NCI-H146 treated with DMSO at 0.1 percent for 48 hours (cell line): ENCODE measurements at regions not wholly inside any gene's neighbourhood (a gene's known extent, or its start where the extent isn't known, plus 50 kb on each side); places are given as distances from the start of the nearest gene placed in this dataset.

Source experiments
- DNase-seq: peaks from one replicate; lab custom pipeline; 2025; ENCODE audit not compliant: unreplicated experiment; lab: John Stamatoyannopoulos, UW

GRCh38 chr19:29420482-29421195 lies 105.2 kb upstream of the VSTM2B start:
- DNase-seq = no peak

- DNase-seq = no peak
These were observed 104.6 kb upstream of the VSTM2B start for GRCh38 chr19:29421196-29421545.

GRCh38 chr19:29422047-29422446 lies 103.7 kb upstream of the VSTM2B start:
- no peak for DNase-seq

DNA sequence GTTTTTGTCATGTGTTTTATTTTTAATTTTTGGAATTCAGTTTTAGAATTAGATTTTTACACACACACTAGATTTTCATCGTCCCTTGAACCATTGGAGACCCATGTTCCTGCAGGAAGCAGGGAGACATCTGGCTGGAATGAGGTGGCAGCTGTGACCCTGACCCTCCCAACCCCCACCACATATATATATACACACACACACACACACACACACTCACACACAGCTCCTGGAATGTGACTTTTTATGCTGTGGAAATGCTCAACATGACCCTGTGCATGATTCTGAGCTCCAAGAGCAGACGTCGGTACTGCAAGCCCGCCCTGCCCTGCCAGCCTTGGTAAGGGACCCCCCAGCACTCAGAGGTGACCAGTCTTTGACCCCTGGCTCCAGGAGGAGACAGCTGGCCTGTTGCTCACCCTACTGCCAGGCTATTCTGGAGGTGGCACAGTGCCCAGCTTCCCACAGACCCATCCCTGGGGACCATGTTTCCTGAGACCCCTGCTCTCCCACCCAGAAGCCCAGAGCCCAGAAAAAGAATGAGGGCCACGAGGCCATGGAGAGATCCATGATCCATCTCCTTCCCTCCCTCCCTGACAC lies 103.2 kb upstream of the VSTM2B start:
- no peak for DNase-seq

GRCh38 chr19:29428071-29428470 lies 97.7 kb upstream of the VSTM2B start:
- no peak for DNase-seq

DNA sequence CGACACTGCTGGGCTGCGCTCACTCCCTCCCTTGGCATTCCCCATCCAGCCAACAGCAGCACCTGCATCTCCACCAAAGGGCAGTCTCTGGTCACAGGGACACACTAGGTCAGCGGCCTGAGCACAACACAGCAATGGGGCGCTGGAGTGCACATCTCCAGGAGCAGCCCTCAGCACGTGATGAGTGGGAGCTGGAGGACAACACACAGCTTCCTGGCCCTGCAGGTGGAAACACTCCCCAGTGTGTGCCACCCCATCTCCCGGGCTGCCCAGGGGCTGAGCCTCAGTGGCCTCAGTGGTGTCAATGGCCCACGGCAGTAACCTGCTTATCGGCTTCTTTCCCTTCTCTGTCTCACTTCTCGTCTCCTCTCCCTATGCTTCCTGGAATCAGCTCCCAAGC lies 96.8 kb upstream of the VSTM2B start:
- DNase-seq = no peak

GRCh38 chr19:29429581-29429980 lies 96.2 kb upstream of the VSTM2B start:
- no peak for DNase-seq

DNA sequence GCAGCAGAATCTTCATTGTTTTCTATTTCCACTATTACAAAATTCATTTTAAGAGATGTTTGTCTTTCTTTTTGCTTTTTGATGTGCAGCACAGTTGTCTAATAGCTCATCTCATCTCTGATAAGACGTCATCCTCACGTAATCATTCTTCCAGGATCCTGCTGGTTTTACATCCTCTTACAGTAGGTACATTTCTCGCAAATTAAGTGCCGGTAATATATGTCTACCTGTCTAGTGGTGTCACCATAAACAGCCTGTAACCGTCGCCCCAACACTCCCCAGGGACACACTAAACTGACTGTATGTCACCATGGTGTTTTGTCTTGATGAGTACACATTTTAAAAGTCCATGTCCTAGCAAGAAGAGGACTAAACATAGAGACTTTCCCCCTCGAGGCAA lies 94.5 kb upstream of the VSTM2B start:
- DNase-seq = no peak

DNA sequence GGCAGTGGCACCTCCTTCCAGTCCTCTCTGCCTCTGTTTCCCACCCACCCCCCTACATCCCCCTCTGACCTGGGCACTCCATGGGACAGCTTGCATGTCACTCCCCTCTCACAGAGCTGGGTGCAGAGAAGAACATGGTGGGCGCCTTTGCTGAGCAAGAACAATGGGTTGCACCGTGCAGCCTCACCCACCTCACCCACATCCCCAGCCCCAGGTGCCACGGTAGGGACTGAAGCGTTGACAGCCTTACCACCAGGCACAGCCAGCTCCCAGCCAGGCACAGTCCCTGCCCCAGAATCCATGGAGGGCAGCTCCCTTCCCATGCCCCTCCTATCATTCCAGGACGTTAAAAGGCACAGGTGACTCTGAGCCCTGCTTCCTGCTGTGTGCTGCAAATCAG lies 93.1 kb upstream of the VSTM2B start:
- no peak for DNase-seq

DNA sequence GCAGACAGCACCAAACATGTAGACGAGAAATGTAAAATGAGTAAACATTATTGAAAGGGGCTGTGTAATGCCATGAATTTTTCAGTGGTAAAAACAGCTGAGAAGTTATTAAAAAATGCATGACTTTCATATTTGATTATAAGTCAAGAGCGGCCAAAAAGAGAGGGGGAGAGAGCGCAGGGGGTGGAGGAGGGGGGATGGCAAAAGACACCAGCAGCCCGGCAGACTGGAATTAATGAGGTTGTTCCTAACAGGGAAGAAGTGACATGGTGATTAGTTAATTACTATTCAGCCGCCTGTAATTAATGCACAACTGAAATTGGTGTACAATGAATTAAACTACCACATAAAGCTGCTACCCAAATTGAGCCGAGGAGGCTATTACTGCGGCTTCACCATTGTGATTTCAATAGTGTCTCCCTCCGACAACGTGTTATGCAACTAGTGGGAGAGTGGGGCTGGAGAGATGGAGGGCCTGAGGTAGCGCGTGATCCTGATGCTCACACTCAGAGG lies 89.1 kb upstream of the VSTM2B start:
- DNase-seq = no peak

- no peak for DNase-seq
These were observed 86.8 kb upstream of the VSTM2B start for GRCh38 chr19:29439021-29439420.

GRCh38 chr19:29439688-29440550 lies 85.9 kb upstream of the VSTM2B start:
- DNase-seq = no peak

DNA sequence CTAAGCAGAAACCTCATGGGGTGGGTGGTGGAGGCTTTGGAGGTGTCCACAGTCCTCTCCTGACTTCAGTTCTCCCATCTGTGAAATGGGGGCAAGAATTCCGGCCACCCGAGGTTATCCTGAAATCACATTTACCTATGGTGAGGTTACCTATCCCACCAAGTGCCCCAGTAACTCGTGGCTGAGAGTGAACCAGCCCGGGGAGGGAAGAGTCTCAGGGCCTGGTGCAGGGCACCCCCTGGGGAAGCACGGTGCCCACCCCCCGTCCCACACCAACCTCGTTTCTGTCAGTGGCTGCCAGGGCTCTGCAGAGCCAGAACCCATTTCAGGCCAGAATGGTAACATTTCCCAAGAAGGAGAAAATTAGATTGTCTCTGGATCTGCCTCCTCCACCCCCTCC lies 83.7 kb upstream of the VSTM2B start:
- DNase-seq = no peak

GRCh38 chr19:29442910-29443309 lies 82.9 kb upstream of the VSTM2B start:
- no peak for DNase-seq

DNA sequence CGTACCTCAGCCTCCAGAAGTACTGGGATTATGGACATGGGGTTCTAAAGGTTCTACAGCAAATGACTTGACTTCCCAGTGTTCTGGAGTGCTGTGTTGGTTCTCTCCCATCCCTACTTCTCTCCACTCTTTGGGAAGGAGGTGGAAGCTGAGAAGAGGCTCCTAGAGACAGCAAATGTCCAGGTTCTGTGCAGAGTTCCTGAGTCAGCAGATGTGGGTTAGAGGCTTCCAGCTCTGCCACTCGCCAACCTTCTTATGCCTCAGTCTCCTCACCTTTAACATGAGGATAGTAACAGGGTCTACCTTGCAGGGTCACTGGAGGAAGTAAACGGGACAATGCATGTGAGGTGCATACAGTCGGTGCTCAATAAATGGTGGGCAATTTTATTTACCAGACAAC lies 80.5 kb upstream of the VSTM2B start:
- DNase-seq = no peak

DNA sequence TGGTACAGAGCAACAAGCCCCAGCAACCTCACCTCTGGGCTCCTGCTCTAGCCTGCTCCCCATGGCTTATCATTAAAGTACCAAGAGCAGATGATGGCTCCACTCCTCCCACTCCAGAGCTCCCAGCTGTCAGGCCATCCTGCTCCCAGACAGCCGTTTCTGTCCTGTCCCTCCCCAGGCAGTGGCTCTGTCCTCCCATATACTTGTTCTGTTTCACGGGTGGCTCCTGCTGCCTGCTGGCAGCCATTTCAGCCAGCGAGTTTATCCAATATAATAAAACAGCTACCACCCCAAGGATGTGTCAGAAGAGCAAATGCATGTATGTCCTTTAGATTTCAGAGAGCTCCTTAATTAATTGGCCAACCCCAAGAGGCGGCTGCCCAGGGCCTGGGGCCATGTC lies 79.4 kb upstream of the VSTM2B start:
- DNase-seq = no peak

- DNase-seq = no peak
These were observed 77.7 kb upstream of the VSTM2B start for GRCh38 chr19:29448046-29448445.

- no peak for DNase-seq
These were observed 76.4 kb upstream of the VSTM2B start for GRCh38 chr19:29449371-29449770.

GRCh38 chr19:29450306-29450705 lies 75.5 kb upstream of the VSTM2B start:
- DNase-seq = no peak

- DNase-seq = no peak
These were observed 75.0 kb upstream of the VSTM2B start for GRCh38 chr19:29450812-29451211.

- DNase-seq = no peak
These were observed 71.7 kb upstream of the VSTM2B start for GRCh38 chr19:29454109-29454508.

DNA sequence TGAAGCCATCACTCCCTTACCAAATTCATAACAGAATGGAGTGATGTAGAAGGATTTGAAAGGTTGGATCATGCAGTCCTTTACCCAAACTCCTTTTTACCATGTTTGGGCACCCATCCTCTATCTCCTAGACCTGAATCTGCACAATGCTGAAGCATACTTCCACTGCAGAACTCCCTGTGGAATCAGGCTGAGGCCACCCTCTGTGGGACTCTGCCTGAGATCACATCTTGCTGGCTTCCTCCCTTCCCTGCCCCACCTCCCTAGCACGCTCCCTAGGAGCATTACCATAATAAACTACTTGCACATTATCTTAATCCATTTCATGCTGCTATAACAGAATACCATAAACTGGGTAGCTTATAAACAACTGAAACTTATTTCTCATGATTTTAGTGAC lies 68.4 kb upstream of the VSTM2B start:
- no peak for DNase-seq
